NCI-H226 (cell line): ENCODE measurements at regions not wholly inside any gene's neighbourhood (a gene's known extent, or its start where the extent isn't known, plus 50 kb on each side); places are given as distances from the start of the nearest gene placed in this dataset.
"Not testable (repeated sequence)": the region's sequence is repeated elsewhere in the genome, so short reads cannot be mapped to it uniquely, and the experiment has no call there.

ENCODE experiments used
- DNase-seq: peaks from one replicate; pipeline ENCODE4 v3.0.0-alpha.2; 2015

DNA sequence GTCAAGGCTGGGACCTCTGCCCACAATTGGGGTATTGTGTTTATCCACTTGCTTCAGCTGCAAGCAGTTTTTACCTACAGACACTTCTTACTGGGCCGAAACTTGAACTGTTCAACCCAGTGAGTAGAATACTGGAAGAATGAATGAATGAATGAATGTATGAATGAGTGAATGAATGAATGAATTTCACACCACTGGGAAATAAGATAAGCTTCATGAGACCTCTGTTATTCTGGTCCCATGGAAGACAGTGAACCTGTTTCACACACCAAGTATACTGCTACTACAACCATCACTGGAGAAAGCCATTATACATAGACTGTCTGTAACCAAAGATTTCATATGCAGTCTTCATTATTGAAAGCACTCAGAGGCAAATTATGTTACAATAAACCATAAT lies 295.0 kb upstream of the GULP1 start:
- DNase-seq = no peak

DNA sequence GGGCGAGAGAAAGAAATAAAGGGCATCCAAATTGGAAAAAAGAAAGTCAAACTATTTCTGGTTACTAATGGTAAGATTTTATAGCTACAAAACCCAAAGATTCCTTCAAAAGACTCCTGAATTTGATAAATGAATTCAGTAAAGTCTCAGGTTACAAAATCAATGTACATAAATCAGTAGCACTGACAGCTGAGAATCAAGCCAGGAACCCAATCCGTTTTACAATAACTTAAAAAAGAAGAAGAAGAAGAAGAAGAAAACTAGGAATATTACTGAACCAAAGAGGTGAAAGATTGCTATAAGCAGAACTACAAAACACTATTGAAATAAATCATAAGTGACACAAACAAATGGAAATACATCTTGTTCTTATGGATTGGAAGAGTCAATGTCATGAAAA lies 291.5 kb upstream of the GULP1 start:
- DNase-seq = no peak

- DNase-seq = no peak
Measured at GRCh38 chr2:188003800-188004199, 287.9 kb upstream of the GULP1 start.

DNA sequence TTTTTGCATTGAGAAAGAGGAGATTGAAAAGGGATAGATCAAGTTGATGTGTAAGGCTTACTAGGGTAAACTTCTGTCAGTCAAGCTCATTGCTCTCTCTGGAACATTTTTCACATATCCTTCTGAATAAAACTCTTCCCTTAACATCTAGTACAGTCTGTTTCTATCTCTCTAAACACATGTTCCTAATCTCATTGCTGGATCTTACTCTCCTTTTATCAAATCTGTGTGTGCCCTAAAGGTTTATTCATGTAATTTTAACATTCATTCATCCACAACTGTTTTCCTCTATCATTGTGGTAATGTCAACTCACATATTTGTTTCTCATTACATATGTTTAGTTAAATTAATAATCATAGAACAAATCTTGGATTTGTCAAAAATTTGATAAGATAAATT lies 277.9 kb upstream of the GULP1 start:
- DNase-seq = no peak

- DNase-seq = no peak
Measured at GRCh38 chr2:188016917-188017316, 274.8 kb upstream of the GULP1 start.

DNA sequence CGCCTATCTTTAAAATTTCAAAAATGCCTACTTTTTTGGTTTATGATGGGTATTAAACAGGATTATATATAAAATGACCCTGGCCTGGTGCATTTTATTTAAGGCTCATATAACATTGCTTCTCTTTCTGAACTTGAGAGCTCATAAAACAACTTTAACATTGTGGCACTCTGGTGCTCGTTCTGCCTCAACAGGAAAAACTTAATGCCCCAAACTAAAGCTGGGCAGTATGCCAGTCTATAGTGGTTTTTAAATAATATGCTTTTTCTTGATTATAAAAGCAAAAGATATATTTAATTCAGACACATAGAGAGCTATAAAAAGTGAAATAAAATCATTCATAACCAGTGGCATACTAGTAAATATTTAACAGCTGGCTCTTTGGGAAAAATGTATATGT lies 269.3 kb upstream of the GULP1 start:
- no peak for DNase-seq

DNA sequence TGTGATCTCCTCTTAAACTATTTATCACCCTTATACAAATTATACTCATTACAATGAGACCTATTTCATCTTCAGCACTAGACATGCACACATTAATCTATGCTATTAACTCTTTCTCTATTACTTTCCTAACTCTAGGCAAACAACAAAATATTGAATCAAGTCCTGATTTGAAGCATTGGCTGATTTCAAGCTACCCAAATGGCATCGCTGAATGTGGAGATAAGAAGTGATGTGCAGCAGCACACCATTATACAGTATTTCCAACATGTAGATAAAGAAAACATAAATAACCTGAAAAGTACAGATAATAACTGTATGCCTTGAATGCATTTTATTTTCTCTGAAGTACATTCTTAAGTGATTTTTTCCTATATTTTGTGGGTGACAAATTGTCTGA lies 268.6 kb upstream of the GULP1 start:
- no peak for DNase-seq

DNA sequence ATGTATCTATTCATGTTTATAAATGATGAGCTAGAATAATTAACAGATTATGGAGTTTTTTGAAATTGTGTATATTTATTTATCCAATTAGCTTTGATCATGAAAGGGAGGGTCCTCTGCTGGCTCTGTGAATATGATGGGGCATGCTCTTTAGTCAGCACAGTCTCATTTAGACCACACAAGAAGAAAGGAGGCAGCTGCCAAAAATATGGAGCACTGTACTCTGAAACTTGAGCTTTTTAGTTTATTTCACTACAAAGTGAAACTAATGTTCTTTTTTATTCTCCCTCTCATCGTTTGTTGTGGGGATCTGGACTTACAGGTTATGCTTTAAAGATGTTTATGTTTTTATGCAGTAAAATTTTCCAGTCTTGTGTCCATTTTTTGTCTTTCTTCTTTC lies 266.9 kb upstream of the GULP1 start:
- DNase-seq = no peak

- no peak for DNase-seq
Measured at GRCh38 chr2:188028739-188029138, 262.9 kb upstream of the GULP1 start.

GRCh38 chr2:188032306-188032705 lies 259.4 kb upstream of the GULP1 start:
- DNase-seq = no peak

DNA sequence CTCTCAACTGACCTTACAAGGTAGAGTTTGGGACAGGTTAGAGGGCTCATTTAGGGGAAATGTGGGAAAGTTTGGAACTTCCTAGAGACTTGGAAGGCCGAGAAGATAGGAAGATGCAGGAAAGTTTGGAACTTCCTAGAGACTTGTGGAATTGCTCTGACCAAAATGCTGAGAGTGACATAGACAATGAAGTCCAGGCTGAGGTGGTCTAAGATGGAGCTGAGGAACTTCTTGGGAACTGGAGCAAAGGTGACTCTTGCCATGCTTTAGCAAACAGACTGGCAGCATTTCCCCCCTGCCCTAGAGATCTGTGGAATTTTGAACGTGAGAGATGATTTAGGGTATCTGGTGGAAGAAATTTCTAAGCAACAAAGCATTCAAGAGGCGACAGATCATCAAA lies 258.9 kb upstream of the GULP1 start:
- DNase-seq = no peak

DNA sequence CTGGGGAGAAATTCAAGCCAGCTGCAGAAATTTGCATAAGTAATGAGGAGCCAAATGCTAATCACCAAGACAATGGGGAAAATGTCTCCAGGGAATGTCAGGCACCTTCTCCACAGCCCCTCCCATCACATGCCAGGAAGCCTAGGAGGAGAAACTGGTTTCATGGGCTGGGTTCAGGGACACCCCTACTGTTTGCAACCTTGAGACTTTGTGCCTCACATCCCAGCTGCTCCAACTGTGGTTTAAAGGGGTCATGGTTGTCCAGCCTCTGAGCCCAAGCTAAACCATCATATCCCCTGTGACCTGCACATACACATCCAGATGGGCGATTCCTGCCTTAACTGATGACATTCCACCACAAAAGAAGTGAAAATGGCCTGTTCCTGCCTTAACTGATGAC lies 258.4 kb upstream of the GULP1 start:
- not testable (repeated sequence) for DNase-seq

- not testable (repeated sequence) for DNase-seq
Measured at GRCh38 chr2:188034102-188034501, 257.6 kb upstream of the GULP1 start.

GRCh38 chr2:188035377-188035776 lies 256.3 kb upstream of the GULP1 start:
- not testable (repeated sequence) for DNase-seq

GRCh38 chr2:188036786-188037185 lies 254.9 kb upstream of the GULP1 start:
- DNase-seq = not testable (repeated sequence)

DNA sequence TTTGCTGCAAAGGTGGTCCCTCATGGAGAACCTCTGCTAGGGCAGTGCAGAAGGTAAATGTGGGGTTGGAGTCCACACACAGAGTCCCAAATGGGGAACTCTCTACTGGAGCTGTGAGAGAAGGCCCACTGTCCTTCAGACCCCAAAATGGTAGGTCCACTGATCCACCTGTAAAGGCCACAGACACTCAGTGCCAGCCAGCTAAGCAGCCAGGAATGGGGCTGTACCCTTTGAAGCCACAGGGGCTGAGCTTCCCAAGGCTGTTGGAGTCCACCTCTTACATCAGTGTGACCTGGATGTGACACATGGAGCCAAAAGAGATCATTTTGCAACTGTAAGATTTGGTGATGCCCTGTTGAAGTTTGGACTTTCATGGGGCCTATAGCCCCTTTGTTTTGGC lies 252.4 kb upstream of the GULP1 start:
- DNase-seq = no peak

- DNase-seq = peak; percentile 53
Measured at GRCh38 chr2:188042412-188042811, 249.3 kb upstream of the GULP1 start.

GRCh38 chr2:188045016-188045415 lies 246.7 kb upstream of the GULP1 start:
- DNase-seq = no peak

- DNase-seq = peak; percentile 49
Measured at GRCh38 chr2:188046437-188046836, 245.2 kb upstream of the GULP1 start.

DNA sequence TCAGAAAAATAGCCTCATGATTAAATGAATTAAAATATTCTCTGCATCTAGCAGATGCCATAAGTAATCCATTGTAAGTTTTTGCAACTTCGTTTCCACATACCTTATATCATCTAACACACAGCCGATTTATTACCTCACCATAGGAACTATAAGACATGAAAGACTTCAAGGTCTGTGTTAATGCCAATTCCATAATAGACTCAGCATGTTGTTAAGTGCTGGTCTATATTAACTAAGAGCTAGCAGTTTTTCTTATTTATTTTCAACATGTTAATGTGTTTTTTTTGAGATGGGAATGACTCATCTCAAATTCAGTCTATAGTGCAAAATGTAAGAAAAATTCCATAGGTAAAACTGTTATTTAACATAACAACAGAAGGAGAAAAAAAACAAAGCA lies 243.9 kb upstream of the GULP1 start:
- no peak for DNase-seq

- peak; percentile 9 for DNase-seq
Measured at GRCh38 chr2:188050726-188051125, 240.9 kb upstream of the GULP1 start.

DNA sequence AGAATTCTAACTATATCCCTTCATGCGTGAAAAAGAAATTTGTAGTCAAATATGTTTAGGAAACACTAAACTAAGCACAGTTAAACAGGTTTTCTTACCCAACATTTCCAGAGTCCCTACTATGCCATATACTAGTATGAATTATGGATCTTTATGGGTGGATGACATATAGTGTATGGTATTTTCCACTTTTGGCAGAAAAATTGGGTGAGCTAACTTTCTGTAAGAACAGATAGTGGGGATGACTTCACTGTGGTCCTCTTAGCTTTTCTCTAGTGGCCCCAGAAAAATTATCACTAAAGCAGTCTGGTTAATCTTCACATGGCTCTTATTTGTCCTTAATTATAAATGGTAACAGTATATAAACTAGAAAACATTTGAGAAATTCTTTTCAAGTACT lies 240.0 kb upstream of the GULP1 start:
- DNase-seq = no peak

GRCh38 chr2:188065386-188065785 lies 226.3 kb upstream of the GULP1 start:
- no peak for DNase-seq

DNA sequence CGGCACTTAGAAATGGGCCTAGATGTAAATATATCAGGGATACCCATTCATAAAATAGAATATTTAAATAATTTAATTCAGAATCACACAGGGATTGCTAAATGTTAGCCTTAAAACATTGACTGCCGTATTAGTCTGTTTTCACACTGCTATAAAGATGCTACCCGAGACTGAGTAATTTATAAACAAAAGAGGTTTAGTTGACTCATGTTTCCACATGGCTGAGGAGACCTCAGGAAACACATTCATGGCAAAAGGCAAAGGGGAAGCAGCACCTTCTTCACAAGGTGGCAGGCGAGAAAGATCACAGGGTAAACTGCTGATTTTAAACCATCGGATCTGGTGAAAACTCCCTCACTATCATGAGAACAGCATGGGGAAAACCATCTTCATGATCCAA lies 223.6 kb upstream of the GULP1 start:
- DNase-seq = no peak

- no peak for DNase-seq
Measured at GRCh38 chr2:188076149-188077056, 215.3 kb upstream of the GULP1 start.
